Hepatocyte (in vitro differentiated cells): ENCODE measurements at regions not wholly inside any gene's neighbourhood (a gene's known extent, or its start where the extent isn't known, plus 50 kb on each side); places are given as distances from the start of the nearest gene placed in this dataset.

Experiments used
- DNase-seq: peaks from one replicate; pipeline ENCODE4 v3.0.0-alpha.2; 2016; ENCODE audit warnings: low spot score
- H2AFZ ChIP-seq: fragments of 200-600 bp; sonication (generic); 2 replicates; pipeline ENCODE4 v1.6.0; 2016; ENCODE audit warnings: antibody characterized with exemption, mild to moderate bottlenecking
- H3K27ac ChIP-seq: fragments of 200-600 bp; sonication (generic); 2 replicates; pipeline ENCODE4 v1.5.1; 2016; ENCODE audit warnings: mild to moderate bottlenecking
- H3K27me3 ChIP-seq: fragments of 200-600 bp; sonication (generic); 2 replicates; pipeline ENCODE4 v1.6.1; 2016
- H3K36me3 ChIP-seq: fragments of 200-600 bp; sonication (generic); replicated peaks from 2 replicates; pipeline ENCODE4 v1.5.1; 2016; ENCODE audit warnings: low read depth; ENCODE audit not compliant: insufficient read depth
- H3K4me1 ChIP-seq: fragments of 200-600 bp; sonication (generic); 2 replicates; pipeline ENCODE4 v1.5.1; 2016; ENCODE audit warnings: mild to moderate bottlenecking, moderate library complexity; ENCODE audit not compliant: insufficient read depth
- H3K4me2 ChIP-seq: fragments of 200-600 bp; sonication (generic); 2 replicates; pipeline ENCODE4 v1.6.0; 2016
- H3K4me3 ChIP-seq: fragments of 200-600 bp; sonication (generic); 2 replicates; pipeline ENCODE4 v1.5.1; 2016; ENCODE audit warnings: mild to moderate bottlenecking
- H3K79me2 ChIP-seq: fragments of 200-600 bp; sonication (generic); 2 replicates; pipeline ENCODE4 v1.6.0; 2017; ENCODE audit warnings: mild to moderate bottlenecking
- H3K9me2 ChIP-seq: fragments of 200-600 bp; sonication (generic); replicated peaks from 2 replicates; pipeline ENCODE4 v1.6.0; 2017; ENCODE audit warnings: mild to moderate bottlenecking; ENCODE audit not compliant: insufficient read depth
- H3K9me3 ChIP-seq: fragments of 200-600 bp; sonication (generic); 2 replicates; pipeline ENCODE4 v1.5.1; 2016; ENCODE audit warnings: low read depth, mild to moderate bottlenecking
- H4K20me1 ChIP-seq: fragments of 200-600 bp; sonication (generic); 2 replicates; pipeline ENCODE4 v1.6.0; 2016; ENCODE audit warnings: mild to moderate bottlenecking; ENCODE audit not compliant: insufficient read depth, poor library complexity, severe bottlenecking
- EZH2 ChIP-seq: fragments of 200-600 bp; sonication (generic); IDR thresholded peaks from 2 replicates; pipeline ENCODE4 v1.6.1; 2016; ENCODE audit warnings: antibody characterized with exemption, mild to moderate bottlenecking, borderline replicate concordance
- EZH2phosphoT487 ChIP-seq: fragments of 200-600 bp; sonication (generic); IDR thresholded peaks from one replicate; pipeline ENCODE4 v1.6.1; 2018; ENCODE audit warnings: antibody characterized with exemption, mild to moderate bottlenecking, low read depth, moderate library complexity; ENCODE audit not compliant: unreplicated experiment, severe bottlenecking
- WGBS: methylation state at CpG from one replicate; pipeline ENCODE4 v1.1.6; 2016; ENCODE audit warnings: low lambda C conversion rate; ENCODE audit errors: missing lambda C conversion rate; 5-methylcytosine and 5-hydroxymethylcytosine counted together
- TF ChIP-seq, protein P1 (sequence below): fragments of 200-600 bp; sonication (generic); IDR thresholded peaks from 2 replicates; pipeline ENCODE4 v1.5.1; 2016; ENCODE audit warnings: antibody characterized with exemption, mild to moderate bottlenecking; ENCODE audit not compliant: poor library complexity

DNA sequence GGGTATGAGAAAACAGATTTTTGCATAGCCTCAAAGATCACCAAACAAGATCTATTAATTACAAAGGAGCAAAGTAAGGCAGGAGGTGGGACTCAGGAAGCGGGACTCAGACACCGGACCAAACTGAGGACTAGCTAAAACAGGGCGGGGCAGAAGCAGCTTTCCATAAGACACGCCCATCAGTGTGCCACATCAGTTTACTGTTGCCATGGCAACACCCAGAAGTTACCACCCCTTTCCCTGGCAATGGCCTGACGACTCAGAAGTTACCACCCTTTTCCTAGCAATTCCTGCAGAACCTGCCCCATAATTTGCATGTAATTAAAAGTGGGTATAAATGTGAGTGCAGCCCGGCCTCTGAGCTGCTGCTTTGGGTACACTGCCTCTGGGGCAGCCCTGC is 173.9 kb downstream of the SHANK2 start:
- H3K27ac ChIP-seq = no peak overlapping the region
- no peak overlapping the region for H3K4me2 ChIP-seq
- 91% methylated on average over 6 of the region's 6 CpGs for WGBS
- H3K79me2 ChIP-seq = no peaks in the 10 kb centered on the region
- H3K4me1 ChIP-seq = no peaks in the 10 kb centered on the region
- no peak overlapping the region for H2AFZ ChIP-seq
- no peaks in the 10 kb centered on the region for H4K20me1 ChIP-seq
- H3K36me3 ChIP-seq = no peaks in the 10 kb centered on the region
- no peak for TF ChIP-seq EZH2phosphoT487
- H3K9me3 ChIP-seq = no peaks in the 10 kb centered on the region
- H3K27me3 ChIP-seq = no peaks in the 10 kb centered on the region
- no peaks in the 10 kb centered on the region for H3K9me2 ChIP-seq
- H3K4me3 ChIP-seq = no peak overlapping the region
- DNase-seq = no peak

DNA sequence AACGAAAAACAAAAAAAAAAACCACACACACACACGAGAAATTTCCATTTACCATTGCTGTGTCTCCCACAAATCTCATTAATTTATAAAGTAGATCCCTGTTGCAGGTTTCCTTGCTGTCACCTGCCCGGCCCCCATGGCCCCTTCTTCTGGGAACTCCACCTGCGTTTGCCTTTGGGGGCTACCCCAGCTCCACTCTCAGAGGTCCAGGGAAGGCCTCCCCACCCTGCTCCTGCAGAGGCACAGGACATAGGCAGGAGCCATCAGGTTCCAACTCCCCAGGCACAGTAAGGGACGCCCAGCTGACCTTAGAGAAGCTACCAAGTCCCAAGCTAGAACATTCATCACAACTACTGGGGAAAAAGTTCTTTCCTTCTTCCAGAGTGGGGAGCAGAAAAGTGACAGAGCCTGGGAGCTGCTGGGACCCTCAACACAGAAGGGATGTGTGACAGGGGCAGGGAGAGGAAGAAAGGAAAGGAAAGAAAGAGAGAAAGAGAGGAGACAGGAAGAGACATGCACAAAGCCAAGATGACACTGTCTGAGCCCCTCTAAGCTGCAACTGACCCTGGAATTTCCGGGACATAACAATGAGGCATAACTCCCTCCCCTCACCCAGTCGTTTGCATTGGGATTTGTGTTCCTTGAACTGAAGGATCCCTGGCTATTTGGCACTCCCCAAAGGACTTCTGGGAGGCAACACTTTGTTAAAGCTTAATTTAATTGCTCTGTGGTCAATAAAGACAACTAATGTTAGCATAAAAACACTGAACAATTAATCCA is 175.7 kb downstream of the SHANK2 start:
- TF ChIP-seq, protein P1, sequence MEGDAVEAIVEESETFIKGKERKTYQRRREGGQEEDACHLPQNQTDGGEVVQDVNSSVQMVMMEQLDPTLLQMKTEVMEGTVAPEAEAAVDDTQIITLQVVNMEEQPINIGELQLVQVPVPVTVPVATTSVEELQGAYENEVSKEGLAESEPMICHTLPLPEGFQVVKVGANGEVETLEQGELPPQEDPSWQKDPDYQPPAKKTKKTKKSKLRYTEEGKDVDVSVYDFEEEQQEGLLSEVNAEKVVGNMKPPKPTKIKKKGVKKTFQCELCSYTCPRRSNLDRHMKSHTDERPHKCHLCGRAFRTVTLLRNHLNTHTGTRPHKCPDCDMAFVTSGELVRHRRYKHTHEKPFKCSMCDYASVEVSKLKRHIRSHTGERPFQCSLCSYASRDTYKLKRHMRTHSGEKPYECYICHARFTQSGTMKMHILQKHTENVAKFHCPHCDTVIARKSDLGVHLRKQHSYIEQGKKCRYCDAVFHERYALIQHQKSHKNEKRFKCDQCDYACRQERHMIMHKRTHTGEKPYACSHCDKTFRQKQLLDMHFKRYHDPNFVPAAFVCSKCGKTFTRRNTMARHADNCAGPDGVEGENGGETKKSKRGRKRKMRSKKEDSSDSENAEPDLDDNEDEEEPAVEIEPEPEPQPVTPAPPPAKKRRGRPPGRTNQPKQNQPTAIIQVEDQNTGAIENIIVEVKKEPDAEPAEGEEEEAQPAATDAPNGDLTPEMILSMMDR = no peak
- TF ChIP-seq EZH2phosphoT487 = no peak
- Histone ChIP-seq H3K79me2 (no peaks in the 10 kb centered on the region), H3K27ac (no peak overlapping the region), H3K9me2 (no peaks in the 10 kb centered on the region), H4K20me1 (no peaks in the 10 kb centered on the region), H3K36me3 (no peaks in the 10 kb centered on the region), H3K9me3 (no peaks in the 10 kb centered on the region), H3K4me2 (no peak overlapping the region), H3K4me1 (no peaks in the 10 kb centered on the region), H2AFZ (no peak overlapping the region), H3K4me3 (no peak overlapping the region), H3K27me3 (no peaks in the 10 kb centered on the region)
- DNase-seq = no peak
- WGBS = 78% methylated on average over 7 of the region's 7 CpGs

DNA sequence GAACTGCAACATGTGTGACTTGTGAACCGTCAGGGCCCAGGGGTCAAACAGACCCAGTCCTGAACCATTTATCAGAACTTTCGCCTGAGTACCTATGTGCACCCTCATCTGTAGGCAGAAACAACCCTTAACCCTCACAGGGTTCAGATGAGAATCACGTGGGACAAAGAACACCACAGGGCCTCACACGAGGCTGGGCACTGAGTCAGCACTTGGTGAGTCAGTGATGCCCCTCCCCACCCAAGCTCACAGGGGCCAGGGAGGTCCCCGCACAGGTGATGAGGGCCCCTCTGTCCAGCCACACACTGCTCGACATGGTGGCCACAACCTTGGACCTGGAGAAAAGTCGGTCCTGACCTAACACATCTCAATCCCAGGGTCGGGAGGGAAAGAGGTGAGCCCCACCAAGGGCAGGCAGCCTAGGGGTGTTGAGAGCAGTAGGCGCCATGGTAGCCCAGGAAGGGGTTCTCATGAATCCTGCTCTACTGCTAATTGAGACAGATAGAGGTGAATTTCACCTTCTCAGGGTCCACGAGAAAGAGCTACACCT is 176.4 kb downstream of the SHANK2 start:
- no peaks in the 10 kb centered on the region for H4K20me1 ChIP-seq

DNA sequence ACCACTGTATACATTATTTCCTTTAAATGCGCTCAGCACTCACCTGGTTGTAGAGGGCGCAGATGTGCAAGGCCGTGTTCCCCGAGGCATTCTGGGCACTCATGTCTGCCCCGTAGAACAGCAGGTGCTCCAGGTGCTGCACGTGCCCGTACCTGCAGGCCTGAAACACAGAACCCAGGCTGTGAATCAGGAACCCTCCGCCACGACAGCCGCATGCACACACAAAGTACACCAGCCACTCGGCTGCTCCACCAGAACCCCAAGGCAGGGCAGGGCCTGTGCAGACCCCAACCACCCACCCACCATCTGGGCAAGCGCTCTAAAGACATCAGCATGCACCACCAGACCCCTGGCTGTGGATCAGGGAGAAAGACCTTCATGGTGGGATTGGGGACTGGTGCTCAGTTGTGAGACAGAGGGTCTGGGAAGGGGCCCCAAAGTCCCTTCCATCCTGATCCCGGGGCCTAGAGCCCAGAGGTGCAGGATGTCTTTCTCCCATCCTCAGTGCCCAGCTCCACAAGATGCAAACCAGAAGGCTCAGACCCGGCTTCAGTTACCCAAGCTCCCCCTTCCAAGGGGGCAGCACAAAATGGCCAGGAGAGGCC is 177.2 kb downstream of the SHANK2 start:
- Histone ChIP-seq H3K79me2 (no peaks in the 10 kb centered on the region), H2AFZ (no peak overlapping the region), H3K27ac (no peak overlapping the region), H3K9me3 (no peaks in the 10 kb centered on the region), H3K27me3 (no peaks in the 10 kb centered on the region), H4K20me1 (no peaks in the 10 kb centered on the region), H3K4me1 (no peaks in the 10 kb centered on the region), H3K4me3 (no peak overlapping the region), H3K4me2 (no peak overlapping the region), H3K36me3 (no peaks in the 10 kb centered on the region), H3K9me2 (no peaks in the 10 kb centered on the region)
- DNase-seq = no peak
- TF ChIP-seq EZH2 (no peak), EZH2phosphoT487 (no peak)
- TF ChIP-seq, protein P1 = no peak
- 96% methylated on average over 14 of the region's 14 CpGs for WGBS

More for the DNA sequence above, 176.4 kb downstream of the SHANK2 start:
- no peak for DNase-seq
- H3K27me3 ChIP-seq = no peaks in the 10 kb centered on the region
- no peaks in the 10 kb centered on the region for H3K79me2 ChIP-seq
- no peak for TF ChIP-seq EZH2
- no peak for TF ChIP-seq EZH2phosphoT487
- H3K4me3 ChIP-seq = no peak overlapping the region
- no peak overlapping the region for H2AFZ ChIP-seq
- H3K27ac ChIP-seq = no peak overlapping the region
- no peak overlapping the region for H3K4me2 ChIP-seq
- no peaks in the 10 kb centered on the region for H3K36me3 ChIP-seq
- H3K4me1 ChIP-seq = no peaks in the 10 kb centered on the region
- H3K9me2 ChIP-seq = no peaks in the 10 kb centered on the region
- H3K9me3 ChIP-seq = no peaks in the 10 kb centered on the region
- 72% methylated on average over 10 of the region's 10 CpGs for WGBS
